ENCODE measurements at regions not wholly inside any gene's neighbourhood (a gene's known extent, or its start where the extent isn't known, plus 50 kb on each side); places are given as distances from the start of the nearest gene placed in this dataset.
"Not testable (repeated sequence)": the region's sequence is repeated elsewhere in the genome, so short reads cannot be mapped to it uniquely, and the experiment has no call there.

- not testable (repeated sequence) for TF ChIP-seq POLR2A (IDR thresholded peaks at IDR 0.05; ENCODE audit: low read depth, low read length); CTCF (conservative IDR thresholded peaks at IDR 0.05; ENCODE audit: low read depth, low read length); CHD1 (IDR thresholded peaks at IDR 0.05; ENCODE audit: low read depth, low read length); CEBPB (IDR thresholded peaks at IDR 0.05; ENCODE audit: low read depth, low read length)
Measured at GRCh38 chr6:78260427-78260826, 606.9 kb upstream of the IRAK1BP1 start.

Measured in IMR-90 (cell line).